HepG2 (cell line): ENCODE measurements at regions not wholly inside any gene's neighbourhood (a gene's known extent, or its start where the extent isn't known, plus 50 kb on each side); places are given as distances from the start of the nearest gene placed in this dataset.

Experiments
- CTCF ChIP-seq: sonication (generic); formaldehyde crosslinking; IDR thresholded peaks from 2 replicates; pipeline ENCODE4 v1.5.0; 2020; ENCODE audit warnings: mild to moderate bottlenecking, missing genetic modification reagents, moderate library complexity
- HOXA7 ChIP-seq: sonication (generic); formaldehyde crosslinking; IDR thresholded peaks from 2 replicates; pipeline ENCODE4 v1.8.1; 2022; ENCODE audit warnings: mild to moderate bottlenecking, missing genetic modification reagents, moderate library complexity

GRCh38 chr13:36528105-36528504 is 95.8 kb downstream of the CCNA1 start:
- TF ChIP-seq HOXA7 (no peak), CTCF (no peak)
